Cardiac muscle cell (in vitro differentiated cells and primary cell): ENCODE measurements at regions not wholly inside any gene's neighbourhood (a gene's known extent, or its start where the extent isn't known, plus 50 kb on each side); places are given as distances from the start of the nearest gene placed in this dataset.
"Not testable (repeated sequence)": the region's sequence is repeated elsewhere in the genome, so short reads cannot be mapped to it uniquely, and the experiment has no call there.

Experiments
- DNase-seq, 2 donors: peaks; one replicate each; pipeline versions ENCODE4 v3.0.0 to v3.0.0-alpha.2; 2010 to 2017; ENCODE audit warnings: low read depth in 1 of 2, low spot score in 1 of 2
- H3K27ac ChIP-seq: fragments of 200-600 bp; sonication (generic); 2 replicates; pipeline ENCODE4 v1.5.1; 2016
- H3K27me3 ChIP-seq: fragments of 200-600 bp; sonication (generic); 2 replicates; pipeline ENCODE4 v1.6.0; 2016; ENCODE audit warnings: control low read depth
- H3K36me3 ChIP-seq: fragments of 200-600 bp; sonication (generic); 2 replicates; pipeline ENCODE4 v1.5.1; 2016; ENCODE audit warnings: control low read depth
- H3K4me1 ChIP-seq: fragments of 200-600 bp; sonication (generic); 2 replicates; pipeline ENCODE4 v1.8.1; 2017; ENCODE audit warnings: low read depth, mild to moderate bottlenecking, mixed run types
- H3K4me3 ChIP-seq: fragments of 200-600 bp; sonication (generic); 2 replicates; pipeline ENCODE4 v1.5.1; 2016; ENCODE audit warnings: mild to moderate bottlenecking
- H3K9me3 ChIP-seq: fragments of 200-600 bp; sonication (generic); 2 replicates; pipeline ENCODE4 v1.5.1; 2017; ENCODE audit warnings: low read depth, mild to moderate bottlenecking, control low read depth
- TF ChIP-seq, protein P1 (sequence below): IDR thresholded peaks from 2 replicates; pipeline ENCODE4 v1.5.1; 2012; ENCODE audit warnings: low read depth, mild to moderate bottlenecking, low read length

GRCh38 chr3:197397838-197398237, 99.4 kb upstream of the DLG1 start:
- no peak overlapping the region for H3K4me3 ChIP-seq
- H3K27ac ChIP-seq: no peak overlapping the region
- no peaks in the 10 kb centered on the region for H3K9me3 ChIP-seq
- H3K36me3 ChIP-seq: no peaks in the 10 kb centered on the region
- no peak for DNase-seq
- no peaks in the 10 kb centered on the region for H3K27me3 ChIP-seq
- no peaks in the 10 kb centered on the region for H3K4me1 ChIP-seq
- TF ChIP-seq, protein P1, sequence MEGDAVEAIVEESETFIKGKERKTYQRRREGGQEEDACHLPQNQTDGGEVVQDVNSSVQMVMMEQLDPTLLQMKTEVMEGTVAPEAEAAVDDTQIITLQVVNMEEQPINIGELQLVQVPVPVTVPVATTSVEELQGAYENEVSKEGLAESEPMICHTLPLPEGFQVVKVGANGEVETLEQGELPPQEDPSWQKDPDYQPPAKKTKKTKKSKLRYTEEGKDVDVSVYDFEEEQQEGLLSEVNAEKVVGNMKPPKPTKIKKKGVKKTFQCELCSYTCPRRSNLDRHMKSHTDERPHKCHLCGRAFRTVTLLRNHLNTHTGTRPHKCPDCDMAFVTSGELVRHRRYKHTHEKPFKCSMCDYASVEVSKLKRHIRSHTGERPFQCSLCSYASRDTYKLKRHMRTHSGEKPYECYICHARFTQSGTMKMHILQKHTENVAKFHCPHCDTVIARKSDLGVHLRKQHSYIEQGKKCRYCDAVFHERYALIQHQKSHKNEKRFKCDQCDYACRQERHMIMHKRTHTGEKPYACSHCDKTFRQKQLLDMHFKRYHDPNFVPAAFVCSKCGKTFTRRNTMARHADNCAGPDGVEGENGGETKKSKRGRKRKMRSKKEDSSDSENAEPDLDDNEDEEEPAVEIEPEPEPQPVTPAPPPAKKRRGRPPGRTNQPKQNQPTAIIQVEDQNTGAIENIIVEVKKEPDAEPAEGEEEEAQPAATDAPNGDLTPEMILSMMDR: no peak

GRCh38 chr3:197394464-197395321, 96.3 kb upstream of the DLG1 start:
- no peaks in the 10 kb centered on the region for H3K9me3 ChIP-seq
- H3K27ac ChIP-seq: no peak overlapping the region
- no peaks in the 10 kb centered on the region for H3K4me1 ChIP-seq
- TF ChIP-seq, protein P1: no peak
- no peaks in the 10 kb centered on the region for H3K36me3 ChIP-seq
- no peak overlapping the region for H3K4me3 ChIP-seq
- H3K27me3 ChIP-seq: no peaks in the 10 kb centered on the region
- peak in 1 of 2 donors; percentile 98 for DNase-seq

- not testable (repeated sequence) for H3K4me3 ChIP-seq, H3K27ac ChIP-seq, H3K36me3 ChIP-seq, DNase-seq, H3K27me3 ChIP-seq, H3K9me3 ChIP-seq, H3K4me1 ChIP-seq
These were observed 95.7 kb upstream of the DLG1 start for GRCh38 chr3:197394126-197394463.

GRCh38 chr3:197393711-197394110, 95.3 kb upstream of the DLG1 start:
- TF ChIP-seq, protein P1: no peak
- Histone ChIP-seq H3K27ac (no peak overlapping the region), H3K9me3 (no peaks in the 10 kb centered on the region), H3K27me3 (no peaks in the 10 kb centered on the region), H3K36me3 (no peaks in the 10 kb centered on the region), H3K4me1 (no peaks in the 10 kb centered on the region), H3K4me3 (no peak overlapping the region)
- DNase-seq: no peak

DNA sequence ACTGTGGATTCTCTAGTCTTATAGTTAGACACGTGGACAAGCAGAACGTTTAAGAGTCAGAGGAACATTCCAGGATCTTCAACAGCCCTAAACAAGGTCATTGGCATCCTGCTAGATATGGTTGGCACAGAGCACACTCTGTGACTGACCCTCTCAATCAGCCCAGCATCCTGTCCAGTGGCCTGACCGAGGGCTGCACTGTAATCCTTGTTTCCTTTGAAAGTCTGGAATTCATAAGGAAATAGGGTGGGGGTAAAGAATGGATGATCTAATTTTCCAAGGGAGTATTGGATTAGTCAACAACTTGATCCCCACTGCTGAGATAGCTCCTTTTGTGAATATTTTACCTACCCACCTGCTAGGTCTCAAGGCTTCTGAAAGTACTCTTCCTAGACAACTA, 94.5 kb upstream of the DLG1 start:
- H3K4me1 ChIP-seq: no peaks in the 10 kb centered on the region
- H3K27me3 ChIP-seq: no peaks in the 10 kb centered on the region
- no peak overlapping the region for H3K27ac ChIP-seq
- TF ChIP-seq, protein P1: no peak
- peaks cover 2% of the 10 kb centered on the region for H3K9me3 ChIP-seq
- H3K36me3 ChIP-seq: no peaks in the 10 kb centered on the region
- peak in 1 of 2 donors; percentile 28 for DNase-seq
- H3K4me3 ChIP-seq: no peak overlapping the region

GRCh38 chr3:197381371-197381770, 83.0 kb upstream of the DLG1 start:
- Histone ChIP-seq H3K4me3 (no peak overlapping the region), H3K4me1 (no peaks in the 10 kb centered on the region), H3K27ac (no peak overlapping the region), H3K36me3 (no peaks in the 10 kb centered on the region), H3K27me3 (peaks cover 4% of the 10 kb centered on the region), H3K9me3 (no peaks in the 10 kb centered on the region)
- TF ChIP-seq, protein P1: no peak
- DNase-seq: no peak
